NCI-H2196 (cell line): ENCODE measurements at regions not wholly inside any gene's neighbourhood (a gene's known extent, or its start where the extent isn't known, plus 50 kb on each side); places are given as distances from the start of the nearest gene placed in this dataset.

Experiments
- DNase-seq: peaks from one replicate; lab custom pipeline; 2025; ENCODE audit not compliant: unreplicated experiment; lab: John Stamatoyannopoulos, UW

DNA sequence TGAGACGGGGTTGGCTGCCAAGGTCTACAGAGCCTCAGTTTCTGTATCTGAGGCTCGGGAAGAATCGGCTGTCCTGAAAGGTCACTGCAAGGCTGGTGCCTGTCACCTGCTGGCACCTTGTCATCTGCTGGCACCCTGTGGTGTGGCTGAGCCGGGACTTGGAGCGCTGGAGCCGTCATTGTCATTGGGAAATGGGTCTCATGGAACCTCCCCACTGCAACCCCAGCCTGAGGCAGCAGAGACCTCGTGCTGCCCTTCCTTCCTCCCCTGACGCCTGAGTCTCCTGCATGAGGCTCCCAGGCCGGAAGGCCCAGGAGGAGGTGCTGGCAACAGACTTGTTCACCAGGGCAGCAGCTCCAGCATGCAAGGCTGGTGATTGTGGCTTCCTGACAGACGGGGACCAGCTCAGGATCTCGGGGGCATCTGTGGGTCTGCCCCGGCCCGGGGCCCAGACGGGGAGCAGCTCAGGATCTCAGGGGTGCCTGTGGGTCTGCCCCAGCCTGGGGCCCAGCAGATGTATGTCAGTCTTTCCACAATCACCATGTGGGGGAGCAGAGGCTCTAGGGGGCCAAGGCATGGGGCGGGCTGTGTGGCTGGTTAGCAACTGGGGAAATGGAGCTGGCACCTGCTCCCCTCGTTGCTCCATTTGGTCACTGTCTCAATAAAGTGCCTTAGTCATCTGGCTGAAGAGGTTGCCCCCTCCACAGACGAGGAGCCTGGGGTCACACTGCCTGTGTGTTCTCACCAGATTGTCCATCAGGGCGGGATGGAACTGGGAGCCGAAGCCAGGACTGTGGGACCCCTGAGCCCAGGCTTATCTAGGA is 668.7 kb downstream of the BRD1 start:
- DNase-seq = no peak

DNA sequence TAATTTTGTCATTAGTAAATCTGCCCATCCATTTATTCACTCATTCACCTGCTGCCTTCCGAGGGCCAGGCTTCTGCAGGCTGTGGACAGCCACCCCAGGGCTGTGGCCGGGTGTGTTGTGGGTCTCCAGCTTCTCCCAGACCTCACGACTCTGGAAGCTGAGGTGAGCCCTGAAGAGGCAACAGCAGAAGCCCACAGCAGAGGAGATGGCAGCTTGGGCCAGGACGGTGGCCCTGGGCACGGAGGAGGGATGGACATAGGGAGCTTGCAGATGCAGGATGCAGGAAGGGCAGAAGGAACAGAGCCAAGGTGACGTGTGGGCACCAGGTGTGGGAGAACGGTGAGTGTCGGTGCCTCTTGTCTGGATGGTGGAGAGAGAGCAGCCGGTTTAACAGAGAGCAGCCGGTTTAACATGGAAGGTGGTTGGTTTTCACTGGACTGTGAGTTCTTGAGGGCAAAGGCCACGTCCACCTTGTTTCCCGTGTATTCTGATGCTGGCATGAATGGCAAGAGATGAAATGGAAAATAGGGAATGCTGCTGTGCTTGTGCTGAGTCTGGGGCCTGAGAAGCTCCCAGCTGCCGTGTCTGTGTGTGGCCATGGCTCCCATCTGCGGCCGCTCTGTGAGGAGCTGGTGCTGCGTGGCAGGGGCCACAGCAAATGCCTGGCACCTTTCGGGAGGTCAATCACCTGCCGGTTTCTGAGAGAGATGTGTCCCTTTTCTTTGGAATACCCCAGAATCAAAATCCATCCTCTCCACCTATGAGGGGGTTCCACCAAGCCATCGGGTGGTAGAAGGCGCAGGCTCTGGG is 669.9 kb downstream of the BRD1 start:
- no peak for DNase-seq

GRCh38 chr22:49156662-49157285 is 670.9 kb downstream of the BRD1 start:
- peak; percentile 52 for DNase-seq

DNA sequence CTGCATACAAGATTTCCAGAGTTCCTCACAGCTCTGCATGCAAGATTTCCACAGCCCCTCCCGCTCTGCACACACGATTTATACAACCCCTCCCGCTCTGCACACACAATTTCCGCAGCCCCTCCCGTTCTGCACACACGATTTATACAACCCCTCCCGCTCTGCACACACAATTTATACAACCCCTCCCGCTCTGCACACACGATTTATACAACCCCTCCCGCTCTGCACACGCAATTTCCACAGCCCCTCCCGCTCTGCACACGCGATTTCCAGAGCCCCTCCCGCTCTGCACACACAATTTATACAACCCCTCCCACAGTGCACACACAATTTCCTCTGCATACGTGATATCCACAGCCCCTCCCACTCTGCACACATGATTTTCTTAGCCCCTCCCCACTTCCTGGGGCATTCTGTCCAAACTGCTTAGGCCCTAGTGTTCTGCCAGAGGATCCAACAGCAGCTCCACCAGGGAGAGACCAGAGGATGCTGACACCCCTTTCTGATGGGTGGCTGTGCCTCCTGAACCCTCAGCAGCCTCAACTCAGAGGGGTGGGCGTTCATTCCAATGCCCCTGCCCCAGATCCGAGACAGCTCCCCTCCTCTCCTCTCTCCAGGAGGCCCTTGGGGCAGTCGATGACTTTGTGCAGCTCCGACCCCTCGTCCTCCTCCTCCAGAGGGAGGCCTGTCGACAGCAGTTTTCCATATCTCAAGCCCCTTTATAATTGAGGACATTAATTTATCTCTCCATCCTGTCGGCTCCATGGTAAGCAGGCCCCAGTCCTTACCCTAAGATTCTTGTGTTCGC is 671.7 kb downstream of the BRD1 start:
- DNase-seq = no peak

- DNase-seq = no peak
These were observed 672.5 kb downstream of the BRD1 start for GRCh38 chr22:49155039-49155769.

GRCh38 chr22:49154433-49154832 is 673.2 kb downstream of the BRD1 start:
- DNase-seq = no peak

DNA sequence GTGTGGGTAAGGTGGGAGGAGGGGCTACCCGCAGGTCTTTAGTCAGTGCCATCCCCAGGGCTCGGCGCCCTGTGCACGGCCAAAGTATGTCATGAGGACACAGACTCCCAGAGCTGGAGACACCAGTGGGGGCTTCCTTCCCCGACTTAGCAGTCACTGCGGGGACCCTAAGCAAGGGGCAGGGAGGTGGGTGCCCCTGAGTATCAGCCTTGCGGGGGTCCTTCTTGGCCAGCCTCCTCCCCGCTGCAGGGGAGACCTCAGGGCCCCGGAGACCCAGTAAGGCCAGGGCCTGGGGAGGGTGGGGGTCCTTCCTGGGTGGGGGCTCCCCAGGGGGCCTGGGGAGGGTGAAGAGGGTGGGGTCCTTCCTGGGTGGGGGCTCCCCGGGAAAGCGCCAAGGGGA is 673.8 kb downstream of the BRD1 start:
- no peak for DNase-seq

DNA sequence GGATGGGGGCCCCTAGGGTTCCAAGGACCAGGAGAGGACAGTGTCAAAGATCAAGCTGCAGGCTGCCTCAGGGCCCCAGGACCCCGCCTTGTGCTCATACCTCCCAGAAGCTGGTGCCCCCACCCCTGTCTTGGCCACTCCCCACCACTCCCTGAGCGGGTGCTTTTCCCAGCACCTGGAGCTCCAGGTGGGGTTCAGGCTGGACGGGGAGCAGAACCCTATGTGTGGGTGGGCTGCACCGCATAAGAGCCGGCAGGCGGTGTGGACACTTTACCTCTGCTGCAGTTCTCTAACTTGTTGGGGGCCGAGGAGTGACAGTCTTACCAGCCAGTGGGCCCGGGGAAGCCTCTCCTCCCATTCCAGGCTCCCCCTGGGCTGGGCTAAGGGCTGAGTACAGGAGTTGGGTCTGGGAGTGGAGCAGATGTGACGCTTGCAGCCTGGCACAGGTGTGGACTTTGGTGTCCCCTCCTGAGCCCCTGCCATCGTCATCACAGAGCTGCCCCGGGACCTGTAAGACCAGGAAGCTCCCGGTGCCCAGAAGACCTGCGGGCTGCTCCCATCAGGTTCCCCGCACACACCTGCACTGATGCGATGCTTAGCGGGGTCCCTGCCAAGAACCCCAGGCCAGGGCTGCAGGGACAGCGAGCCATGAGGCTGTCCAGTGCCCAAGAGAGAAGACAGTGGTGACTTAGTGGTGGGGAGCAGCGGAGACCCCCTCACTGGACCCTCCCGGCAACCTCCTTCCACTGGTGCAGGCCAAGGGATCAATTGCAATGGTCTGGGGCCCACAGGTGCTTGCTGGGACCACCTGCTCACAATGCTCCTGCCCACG is 674.5 kb downstream of the BRD1 start:
- DNase-seq = no peak

GRCh38 chr22:49152127-49152938 is 675.3 kb downstream of the BRD1 start:
- DNase-seq = no peak

- no peak for DNase-seq
These were observed 676.2 kb downstream of the BRD1 start for GRCh38 chr22:49151256-49152126.

- no peak for DNase-seq
These were observed 676.9 kb downstream of the BRD1 start for GRCh38 chr22:49150801-49151221.

GRCh38 chr22:49149721-49150608 is 677.7 kb downstream of the BRD1 start:
- no peak for DNase-seq

DNA sequence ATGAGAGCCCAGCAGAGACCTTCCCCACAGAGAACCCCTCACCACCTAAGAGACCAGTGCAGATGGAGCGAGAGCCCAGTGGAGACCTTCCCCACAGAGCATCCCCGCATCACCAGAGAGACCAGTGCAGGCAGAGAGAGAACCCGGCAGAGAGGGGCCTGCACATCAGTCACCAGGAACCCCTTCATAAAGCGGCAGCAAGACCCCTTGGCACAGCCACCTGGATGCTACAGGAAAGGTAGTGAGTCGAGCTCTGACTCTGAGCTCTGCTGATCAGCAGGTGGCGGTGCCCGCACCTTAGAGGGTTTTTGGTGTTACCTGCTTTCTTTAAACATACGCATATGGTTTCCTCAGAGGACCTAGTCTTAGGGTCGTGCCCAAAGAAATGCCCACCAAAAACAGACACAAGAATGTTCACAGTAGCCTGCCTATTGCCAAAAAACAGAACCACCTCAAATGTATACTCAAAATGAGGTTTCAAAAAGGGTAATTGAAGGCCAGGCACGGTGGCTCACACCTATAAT is 678.7 kb downstream of the BRD1 start:
- DNase-seq = no peak

GRCh38 chr22:49147617-49148175 is 680.0 kb downstream of the BRD1 start:
- no peak for DNase-seq

GRCh38 chr22:49147171-49147570 is 680.5 kb downstream of the BRD1 start:
- DNase-seq = no peak

- DNase-seq = no peak
These were observed 681.2 kb downstream of the BRD1 start for GRCh38 chr22:49146511-49146910.
